ENCODE measurements at regions not wholly inside any gene's neighbourhood (a gene's known extent, or its start where the extent isn't known, plus 50 kb on each side); places are given as distances from the start of the nearest gene placed in this dataset.

DNA sequence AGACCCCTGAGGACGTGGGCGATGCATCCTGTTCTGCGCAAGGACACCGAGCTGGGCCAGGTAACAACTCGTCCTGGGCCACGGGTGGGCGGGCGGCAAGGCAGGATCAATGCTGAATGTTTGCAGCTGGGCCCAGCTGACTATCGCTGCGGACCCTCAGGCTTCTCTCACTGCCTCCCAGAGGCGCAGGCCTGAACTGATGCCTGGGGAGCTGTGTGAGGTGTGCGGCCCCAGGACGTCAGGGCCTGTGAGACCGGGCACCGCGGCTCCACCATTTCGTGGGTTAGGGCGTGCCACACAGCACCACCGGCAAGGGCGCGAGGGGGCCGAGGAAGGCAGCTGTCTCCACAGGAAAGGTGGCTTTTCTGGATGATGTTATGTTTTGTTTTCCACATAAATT lies 307.4 kb downstream of the NDUFA10 start:
- no peak overlapping the region for H3K4me3 Mint-ChIP-seq
- no peak overlapping the region for H3K27ac Mint-ChIP-seq
- H3K9me3 Mint-ChIP-seq = peaks cover 53% of the 10 kb centered on the region
- peaks cover 3% of the 10 kb centered on the region; the same call in 1 of the 2 replicates for H3K27me3 Mint-ChIP-seq (ENCODE audit: insufficient read depth)
- peaks cover 13% of the 10 kb centered on the region; the same call in 1 of the 2 replicates for H3K36me3 Mint-ChIP-seq (ENCODE audit: low read depth)
- H3K4me1 Mint-ChIP-seq (ENCODE audit: low read depth) = no peaks in the 10 kb centered on the region
- no peak for DNase-seq
- TF ChIP-seq, protein P1, sequence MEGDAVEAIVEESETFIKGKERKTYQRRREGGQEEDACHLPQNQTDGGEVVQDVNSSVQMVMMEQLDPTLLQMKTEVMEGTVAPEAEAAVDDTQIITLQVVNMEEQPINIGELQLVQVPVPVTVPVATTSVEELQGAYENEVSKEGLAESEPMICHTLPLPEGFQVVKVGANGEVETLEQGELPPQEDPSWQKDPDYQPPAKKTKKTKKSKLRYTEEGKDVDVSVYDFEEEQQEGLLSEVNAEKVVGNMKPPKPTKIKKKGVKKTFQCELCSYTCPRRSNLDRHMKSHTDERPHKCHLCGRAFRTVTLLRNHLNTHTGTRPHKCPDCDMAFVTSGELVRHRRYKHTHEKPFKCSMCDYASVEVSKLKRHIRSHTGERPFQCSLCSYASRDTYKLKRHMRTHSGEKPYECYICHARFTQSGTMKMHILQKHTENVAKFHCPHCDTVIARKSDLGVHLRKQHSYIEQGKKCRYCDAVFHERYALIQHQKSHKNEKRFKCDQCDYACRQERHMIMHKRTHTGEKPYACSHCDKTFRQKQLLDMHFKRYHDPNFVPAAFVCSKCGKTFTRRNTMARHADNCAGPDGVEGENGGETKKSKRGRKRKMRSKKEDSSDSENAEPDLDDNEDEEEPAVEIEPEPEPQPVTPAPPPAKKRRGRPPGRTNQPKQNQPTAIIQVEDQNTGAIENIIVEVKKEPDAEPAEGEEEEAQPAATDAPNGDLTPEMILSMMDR (IDR thresholded peaks at IDR 0.05) = no peak

DNA sequence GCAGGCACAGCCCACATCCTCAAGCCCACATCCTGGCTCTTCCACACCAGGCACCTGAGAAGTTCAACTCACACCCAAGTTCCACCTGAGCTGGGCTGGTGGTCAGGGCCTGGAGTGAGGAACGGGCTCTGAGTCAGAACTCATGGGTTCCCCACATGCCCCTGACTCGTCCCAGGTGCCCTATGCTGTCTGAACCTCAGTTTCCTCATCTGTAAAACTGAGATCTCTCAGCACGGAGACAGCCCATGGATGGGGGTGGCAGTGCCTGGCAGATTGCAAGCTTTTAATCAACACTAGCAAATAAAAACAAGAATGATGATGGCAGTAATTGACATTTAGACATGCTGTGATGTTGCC lies 307.8 kb downstream of the NDUFA10 start:
- DNase-seq = no peak
- H3K4me3 Mint-ChIP-seq = no peak overlapping the region
- no peak overlapping the region for H3K27ac Mint-ChIP-seq
- peaks cover 56% of the 10 kb centered on the region for H3K9me3 Mint-ChIP-seq
- TF ChIP-seq, protein P1 (IDR thresholded peaks at IDR 0.05) = no peak
- H3K36me3 Mint-ChIP-seq (ENCODE audit: low read depth) = peaks cover 13% of the 10 kb centered on the region; the same call in 1 of the 2 replicates
- peaks cover 6% of the 10 kb centered on the region; the same call in 1 of the 2 replicates for H3K27me3 Mint-ChIP-seq (ENCODE audit: insufficient read depth)
- H3K4me1 Mint-ChIP-seq (ENCODE audit: low read depth) = no peaks in the 10 kb centered on the region

DNA sequence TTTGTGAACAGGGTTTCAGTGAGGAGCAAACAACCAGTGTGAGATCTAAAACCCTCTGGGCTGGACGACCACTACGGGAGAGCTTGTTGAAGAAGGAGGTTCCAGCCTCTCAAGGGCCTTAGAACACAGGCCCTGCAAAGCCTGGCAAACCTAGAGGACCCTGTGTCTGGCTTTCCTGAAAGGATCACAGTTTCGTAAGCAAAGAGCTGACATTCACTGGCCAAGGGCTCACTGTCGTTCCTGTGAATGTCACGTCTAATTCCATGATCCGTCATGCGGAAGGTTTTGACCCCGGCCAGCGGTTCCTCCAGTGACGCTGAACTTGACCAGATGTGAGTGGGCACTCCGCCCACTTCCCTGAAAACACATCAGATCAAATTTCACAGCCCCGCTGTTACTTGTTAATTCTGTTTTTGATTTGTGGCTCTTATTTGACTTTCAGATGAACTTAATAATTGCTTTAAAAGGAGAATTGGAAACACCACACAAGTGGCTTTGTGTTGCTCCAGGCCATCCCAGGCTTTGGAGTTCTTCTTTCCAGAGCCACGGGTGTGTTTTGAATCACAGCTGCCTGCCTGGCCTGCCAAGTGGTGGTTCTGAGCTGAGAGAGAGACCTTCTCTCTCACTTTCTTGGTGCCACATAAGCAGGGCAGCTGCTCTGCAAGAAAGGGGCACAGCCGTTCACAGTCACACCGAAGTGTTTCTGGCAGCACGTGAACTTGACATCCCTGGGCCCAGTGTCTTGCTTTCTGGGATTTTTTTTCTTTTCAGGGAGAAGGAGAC lies 308.4 kb downstream of the NDUFA10 start:
- no peak for DNase-seq
- Mint-ChIP-seq H3K4me3 (no peak overlapping the region), H3K9me3 (peaks cover 59% of the 10 kb centered on the region), H3K36me3 (ENCODE audit: low read depth) (peaks cover 14% of the 10 kb centered on the region; the same call in 1 of the 2 replicates), H3K27ac (no peak overlapping the region), H3K4me1 (ENCODE audit: low read depth) (no peaks in the 10 kb centered on the region), H3K27me3 (ENCODE audit: insufficient read depth) (peaks cover 6% of the 10 kb centered on the region; the same call in 1 of the 2 replicates)
- TF ChIP-seq, protein P1 (IDR thresholded peaks at IDR 0.05) = no peak

DNA sequence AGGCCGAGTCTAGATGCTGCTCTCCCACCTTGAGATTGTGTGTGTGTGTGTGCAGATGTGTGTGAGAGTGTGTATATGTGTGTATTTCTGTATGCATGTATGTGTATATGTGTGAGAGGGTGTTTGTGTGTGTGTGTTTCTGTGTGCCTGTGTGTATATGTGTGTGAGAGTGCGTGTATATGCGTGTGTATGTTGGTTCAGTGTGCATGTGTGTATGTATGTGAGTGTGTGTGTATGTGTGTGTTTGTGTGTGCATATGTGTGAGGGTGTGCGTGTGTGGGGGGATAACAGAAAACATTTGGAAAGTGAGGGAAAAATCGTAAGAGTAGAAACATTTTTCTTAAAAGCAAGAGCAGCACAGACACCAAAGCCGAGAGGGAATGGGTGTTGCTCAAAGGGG lies 309.1 kb downstream of the NDUFA10 start:
- Mint-ChIP-seq H3K27ac (no peak overlapping the region), H3K4me1 (ENCODE audit: low read depth) (no peaks in the 10 kb centered on the region), H3K36me3 (ENCODE audit: low read depth) (peaks cover 21% of the 10 kb centered on the region; the same call in 1 of the 2 replicates), H3K4me3 (no peak overlapping the region), H3K27me3 (ENCODE audit: insufficient read depth) (peaks cover 6% of the 10 kb centered on the region; the same call in 1 of the 2 replicates), H3K9me3 (peaks cover 66% of the 10 kb centered on the region)
- TF ChIP-seq, protein P1 (IDR thresholded peaks at IDR 0.05) = no peak
- DNase-seq = no peak

DNA sequence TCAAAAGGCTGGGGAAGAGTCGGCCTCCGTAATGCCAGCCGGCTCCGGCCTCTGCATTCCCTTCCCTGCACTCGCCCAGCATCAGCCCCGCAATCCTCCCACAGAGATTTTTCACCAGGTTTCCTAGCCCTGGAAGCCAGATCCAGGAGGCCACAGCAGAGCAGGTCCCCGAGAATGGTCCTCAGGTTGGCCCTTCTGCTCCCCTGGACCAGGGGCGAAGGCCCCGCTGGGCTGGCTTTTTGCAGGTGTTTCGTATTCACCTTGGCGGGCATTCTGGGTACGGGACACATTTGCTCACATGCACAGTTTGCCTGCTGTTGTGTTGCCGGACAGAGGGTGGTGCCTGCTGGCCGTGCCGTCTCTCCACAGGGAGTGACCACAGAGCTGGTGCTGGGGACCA lies 309.5 kb downstream of the NDUFA10 start:
- H3K36me3 Mint-ChIP-seq (ENCODE audit: low read depth) = peaks cover 23% of the 10 kb centered on the region; the same call in 1 of the 2 replicates
- no peaks in the 10 kb centered on the region for H3K4me1 Mint-ChIP-seq (ENCODE audit: low read depth)
- DNase-seq = no peak
- H3K27me3 Mint-ChIP-seq (ENCODE audit: insufficient read depth) = peaks cover 6% of the 10 kb centered on the region; the same call in 1 of the 2 replicates
- H3K27ac Mint-ChIP-seq = no peak overlapping the region
- peaks cover 65% of the 10 kb centered on the region for H3K9me3 Mint-ChIP-seq
- H3K4me3 Mint-ChIP-seq = no peak overlapping the region
- TF ChIP-seq, protein P1 (IDR thresholded peaks at IDR 0.05) = no peak

Data from HFFc6 (cell line).